Tibial artery (tissue), 4 donors: ENCODE measurements at regions not wholly inside any gene's neighbourhood (a gene's known extent, or its start where the extent isn't known, plus 50 kb on each side); places are given as distances from the start of the nearest gene placed in this dataset.

Experiments used
- DNase-seq, 2 donors: peaks; one replicate each; pipeline ENCODE4 v3.0.0-alpha.2; 2019
- H3K27ac ChIP-seq, 2 donors: fragments of 200-600 bp; sonication (generic) in 1 of 2; 1 replicate in 1 of 2; 2 replicates in 1 of 2; pipeline ENCODE4 v1.5.1; 2018 to 2019; ENCODE audit warnings: mild to moderate bottlenecking in 1 of 2
- H3K27me3 ChIP-seq, 2 donors: fragments of 200-600 bp; sonication (generic) in 1 of 2; one replicate each; pipeline versions ENCODE4 v1.5.1 to v1.6.0; 2016 to 2019
- H3K36me3 ChIP-seq, 3 donors: fragments of 200-600 bp; sonication (generic) in 2 of 3; one replicate each; pipeline ENCODE4 v1.5.1; 2016 to 2019; ENCODE audit warnings: mild to moderate bottlenecking in 2 of 3
- H3K4me1 ChIP-seq, 4 donors: fragments of 200-600 bp; sonication (generic) in 2 of 4; 1 replicate in 3 of 4; 2 replicates in 1 of 4; pipeline ENCODE4 v1.5.1; 2016 to 2019
- H3K4me3 ChIP-seq, 2 donors: fragments of 200-600 bp; sonication (generic) in 1 of 2; 1 replicate in 1 of 2; 2 replicates in 1 of 2; pipeline ENCODE4 v1.5.1; 2018 to 2019; ENCODE audit warnings: mild to moderate bottlenecking in 2 of 2
- H3K9me3 ChIP-seq, 3 donors: fragments of 200-600 bp; sonication (generic) in 1 of 3; one replicate each; pipeline ENCODE4 v1.5.1; 2016 to 2019
- CTCF ChIP-seq, 2 experiments: fragments of 200-600 bp in 1 of 2; fragments of 450-650 bp in 1 of 2; IDR thresholded peaks; one replicate each; pipeline ENCODE4 v1.5.1; 2017 to 2019; ENCODE audit warnings: antibody characterized with exemption in 2 of 2, mild to moderate bottlenecking in 1 of 2, moderate library complexity in 1 of 2
- intact Hi-C: fragments of 100-400 bp; cut with DNase I; formaldehyde crosslinking; loops from one replicate; pipeline ENCODE4 v1.15.0; 2023; ENCODE audit warnings: low total_unique reads

- no peaks in the 10 kb centered on the region for H3K9me3 ChIP-seq
- no peak overlapping the region for H3K27ac ChIP-seq
- no peaks in the 10 kb centered on the region for H3K36me3 ChIP-seq
- intact Hi-C loops, result no loop called here
- TF ChIP-seq CTCF (IDR thresholded peaks at IDR 0.05), result no peak
- no peak overlapping the region for H3K4me3 ChIP-seq
- H3K4me1 ChIP-seq, result no peaks in the 10 kb centered on the region
- DNase-seq, result no peak
- no peaks in the 10 kb centered on the region for H3K27me3 ChIP-seq
These were observed 433.7 kb upstream of the HSF2 start for GRCh38 chr6:121965739-121966138.

GRCh38 chr6:121967631-121968030, 431.8 kb upstream of the HSF2 start:
- no peak for TF ChIP-seq CTCF (IDR thresholded peaks at IDR 0.05)

GRCh38 chr6:121971931-121972335, 427.5 kb upstream of the HSF2 start:
- Histone ChIP-seq H3K4me3 (no peak overlapping the region), H3K27ac (no peak overlapping the region), H3K9me3 (no peaks in the 10 kb centered on the region), H3K4me1 (no peaks in the 10 kb centered on the region), H3K36me3 (no peaks in the 10 kb centered on the region), H3K27me3 (no peaks in the 10 kb centered on the region)
- no peak for DNase-seq
- no peak for TF ChIP-seq CTCF (IDR thresholded peaks at IDR 0.05)
- intact Hi-C loops, result no loop called here

More at GRCh38 chr6:121967631-121968030, 431.8 kb upstream of the HSF2 start:
- Histone ChIP-seq H3K27me3 (no peaks in the 10 kb centered on the region), H3K36me3 (no peaks in the 10 kb centered on the region), H3K27ac (no peak overlapping the region), H3K4me3 (no peak overlapping the region), H3K9me3 (no peaks in the 10 kb centered on the region), H3K4me1 (no peaks in the 10 kb centered on the region)
- intact Hi-C loops, result no loop called here
- DNase-seq, result no peak

GRCh38 chr6:121984956-121985355, 414.5 kb upstream of the HSF2 start:
- intact Hi-C loops, result no loop called here
- no peak for DNase-seq
- Histone ChIP-seq H3K27me3 (no peaks in the 10 kb centered on the region), H3K4me3 (no peak overlapping the region), H3K4me1 (no peaks in the 10 kb centered on the region), H3K27ac (no peak overlapping the region), H3K36me3 (no peaks in the 10 kb centered on the region), H3K9me3 (no peaks in the 10 kb centered on the region)
- TF ChIP-seq CTCF (IDR thresholded peaks at IDR 0.05), result no peak

GRCh38 chr6:121993362-121993761, 406.1 kb upstream of the HSF2 start:
- intact Hi-C loops, result no loop called here
- DNase-seq, result no peak

More at GRCh38 chr6:121993362-121993761, 406.1 kb upstream of the HSF2 start:
- no peaks in the 10 kb centered on the region for H3K4me1 ChIP-seq
- no peaks in the 10 kb centered on the region for H3K27me3 ChIP-seq
- TF ChIP-seq CTCF (IDR thresholded peaks at IDR 0.05), result no peak
- H3K4me3 ChIP-seq, result no peak overlapping the region
- no peaks in the 10 kb centered on the region for H3K9me3 ChIP-seq
- no peak overlapping the region for H3K27ac ChIP-seq
- H3K36me3 ChIP-seq, result no peaks in the 10 kb centered on the region
